ENCODE measurements at regions not wholly inside any gene's neighbourhood (a gene's known extent, or its start where the extent isn't known, plus 50 kb on each side); places are given as distances from the start of the nearest gene placed in this dataset.

DNA sequence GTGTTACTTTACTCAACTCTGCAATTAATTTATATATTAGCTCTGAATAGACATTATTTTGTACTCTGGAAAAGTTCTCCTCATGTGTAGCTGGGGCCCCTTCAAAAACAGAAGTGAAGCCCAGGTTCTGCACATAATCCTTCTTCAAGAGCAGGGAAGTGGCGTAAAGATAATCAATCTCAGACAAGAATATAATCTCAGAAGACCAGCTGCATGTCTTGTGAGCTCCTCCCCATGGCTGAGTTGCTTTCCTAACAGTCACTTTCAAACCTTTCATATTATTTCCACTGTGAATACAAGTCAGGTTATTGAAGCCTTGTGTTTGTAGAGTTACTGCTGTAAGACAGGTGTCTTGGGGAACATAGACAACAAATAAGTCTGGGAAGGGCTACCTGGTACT is 691.9 kb downstream of the RFPL4B start:
- TF ChIP-seq, protein P1, sequence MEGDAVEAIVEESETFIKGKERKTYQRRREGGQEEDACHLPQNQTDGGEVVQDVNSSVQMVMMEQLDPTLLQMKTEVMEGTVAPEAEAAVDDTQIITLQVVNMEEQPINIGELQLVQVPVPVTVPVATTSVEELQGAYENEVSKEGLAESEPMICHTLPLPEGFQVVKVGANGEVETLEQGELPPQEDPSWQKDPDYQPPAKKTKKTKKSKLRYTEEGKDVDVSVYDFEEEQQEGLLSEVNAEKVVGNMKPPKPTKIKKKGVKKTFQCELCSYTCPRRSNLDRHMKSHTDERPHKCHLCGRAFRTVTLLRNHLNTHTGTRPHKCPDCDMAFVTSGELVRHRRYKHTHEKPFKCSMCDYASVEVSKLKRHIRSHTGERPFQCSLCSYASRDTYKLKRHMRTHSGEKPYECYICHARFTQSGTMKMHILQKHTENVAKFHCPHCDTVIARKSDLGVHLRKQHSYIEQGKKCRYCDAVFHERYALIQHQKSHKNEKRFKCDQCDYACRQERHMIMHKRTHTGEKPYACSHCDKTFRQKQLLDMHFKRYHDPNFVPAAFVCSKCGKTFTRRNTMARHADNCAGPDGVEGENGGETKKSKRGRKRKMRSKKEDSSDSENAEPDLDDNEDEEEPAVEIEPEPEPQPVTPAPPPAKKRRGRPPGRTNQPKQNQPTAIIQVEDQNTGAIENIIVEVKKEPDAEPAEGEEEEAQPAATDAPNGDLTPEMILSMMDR (IDR thresholded peaks at IDR 0.05): no peak
- H3K36me3 ChIP-seq (ENCODE audit: control insufficient read depth, insufficient read depth, low read length): no peaks in the 10 kb centered on the region
- no peak overlapping the region for H3K4me3 ChIP-seq (ENCODE audit: low read depth, low read length)
- no peak overlapping the region for H3K27ac ChIP-seq
- no peaks in the 10 kb centered on the region for H3K79me2 ChIP-seq
- H3K9me3 ChIP-seq (ENCODE audit: control insufficient read depth, low read length): no peaks in the 10 kb centered on the region
- H3K4me1 ChIP-seq: no peaks in the 10 kb centered on the region
- no peak overlapping the region for H3K4me2 ChIP-seq (ENCODE audit: low read length)
- no peak overlapping the region for H3K9ac ChIP-seq
- no peak overlapping the region for H2AFZ ChIP-seq
- H3K27me3 ChIP-seq (ENCODE audit: control insufficient read depth, insufficient read depth, low read length): no peaks in the 10 kb centered on the region

DNA sequence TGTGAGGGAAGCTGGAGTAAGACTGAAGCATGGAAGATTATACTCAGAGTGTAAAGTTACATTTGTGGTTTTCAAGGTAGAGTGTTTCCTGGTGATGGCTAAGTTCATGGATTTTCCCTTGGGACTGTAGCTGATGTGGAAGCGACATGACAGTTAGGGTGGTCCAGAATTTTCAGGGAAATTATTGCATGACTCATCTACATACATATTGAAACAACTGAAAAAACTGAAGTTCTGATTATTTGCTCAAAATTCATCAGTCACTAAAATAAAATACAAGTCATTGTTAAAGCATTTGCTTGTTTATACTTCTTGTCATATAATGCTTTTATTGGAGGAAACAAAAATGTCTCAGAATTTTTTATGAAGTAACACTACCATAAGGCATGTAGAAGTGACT is 700.0 kb downstream of the RFPL4B start:
- Histone ChIP-seq H3K27ac (no peak overlapping the region), H3K9me3 (ENCODE audit: control insufficient read depth, low read length) (no peaks in the 10 kb centered on the region), H3K79me2 (no peaks in the 10 kb centered on the region), H3K27me3 (ENCODE audit: control insufficient read depth, insufficient read depth, low read length) (no peaks in the 10 kb centered on the region), H2AFZ (no peak overlapping the region), H3K9ac (no peak overlapping the region), H3K4me3 (ENCODE audit: low read depth, low read length) (no peak overlapping the region), H3K4me1 (no peaks in the 10 kb centered on the region), H3K36me3 (ENCODE audit: control insufficient read depth, insufficient read depth, low read length) (no peaks in the 10 kb centered on the region), H3K4me2 (ENCODE audit: low read length) (no peak overlapping the region)
- TF ChIP-seq, protein P1 (IDR thresholded peaks at IDR 0.05): no peak

DNA sequence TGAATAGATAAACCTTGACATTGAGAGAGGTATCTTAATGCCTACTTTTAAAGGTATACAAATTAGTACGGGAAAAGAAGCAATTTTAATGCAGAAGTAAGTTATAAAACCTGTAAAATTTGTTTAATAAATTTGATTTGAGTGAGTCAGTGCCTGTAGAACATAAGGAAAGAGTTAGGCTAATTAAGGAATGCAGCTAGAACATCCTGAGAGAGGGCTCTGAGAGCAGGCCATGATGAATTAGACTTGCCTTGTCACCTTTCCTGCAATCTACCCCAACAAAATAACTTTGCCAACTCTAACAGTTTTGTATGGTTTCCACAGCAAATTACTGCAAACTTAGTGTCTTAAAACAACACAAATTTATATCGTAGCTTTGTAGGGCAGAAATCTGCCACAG is 700.8 kb downstream of the RFPL4B start:
- Histone ChIP-seq H3K4me1 (no peaks in the 10 kb centered on the region), H3K27ac (no peak overlapping the region), H3K4me2 (ENCODE audit: low read length) (no peak overlapping the region), H3K36me3 (ENCODE audit: control insufficient read depth, insufficient read depth, low read length) (no peaks in the 10 kb centered on the region), H3K79me2 (no peaks in the 10 kb centered on the region), H2AFZ (no peak overlapping the region), H3K9me3 (ENCODE audit: control insufficient read depth, low read length) (no peaks in the 10 kb centered on the region), H3K27me3 (ENCODE audit: control insufficient read depth, insufficient read depth, low read length) (no peaks in the 10 kb centered on the region), H3K4me3 (ENCODE audit: low read depth, low read length) (no peak overlapping the region), H3K9ac (no peak overlapping the region)
- TF ChIP-seq, protein P1 (IDR thresholded peaks at IDR 0.05): no peak

GRCh38 chr6:113048741-113049140 is 701.6 kb downstream of the RFPL4B start:
- Histone ChIP-seq H3K9me3 (ENCODE audit: control insufficient read depth, low read length) (no peaks in the 10 kb centered on the region), H3K36me3 (ENCODE audit: control insufficient read depth, insufficient read depth, low read length) (no peaks in the 10 kb centered on the region), H3K9ac (no peak overlapping the region), H3K27me3 (ENCODE audit: control insufficient read depth, insufficient read depth, low read length) (no peaks in the 10 kb centered on the region), H3K4me2 (ENCODE audit: low read length) (no peak overlapping the region), H3K79me2 (no peaks in the 10 kb centered on the region), H2AFZ (no peak overlapping the region), H3K27ac (no peak overlapping the region), H3K4me1 (no peaks in the 10 kb centered on the region), H3K4me3 (ENCODE audit: low read depth, low read length) (no peak overlapping the region)
- TF ChIP-seq, protein P1 (IDR thresholded peaks at IDR 0.05): no peak

GRCh38 chr6:113049190-113049589 is 702.1 kb downstream of the RFPL4B start:
- Histone ChIP-seq H3K4me1 (no peaks in the 10 kb centered on the region), H2AFZ (no peak overlapping the region), H3K79me2 (no peaks in the 10 kb centered on the region), H3K4me2 (ENCODE audit: low read length) (no peak overlapping the region), H3K4me3 (ENCODE audit: low read depth, low read length) (no peak overlapping the region), H3K9me3 (ENCODE audit: control insufficient read depth, low read length) (no peaks in the 10 kb centered on the region), H3K9ac (no peak overlapping the region), H3K27me3 (ENCODE audit: control insufficient read depth, insufficient read depth, low read length) (no peaks in the 10 kb centered on the region), H3K36me3 (ENCODE audit: control insufficient read depth, insufficient read depth, low read length) (no peaks in the 10 kb centered on the region), H3K27ac (no peak overlapping the region)
- TF ChIP-seq, protein P1 (IDR thresholded peaks at IDR 0.05): no peak
